ENCODE measurements at regions not wholly inside any gene's neighbourhood (a gene's known extent, or its start where the extent isn't known, plus 50 kb on each side); places are given as distances from the start of the nearest gene placed in this dataset.

GRCh38 chr4:53905276-53905940, 159.0 kb downstream of the CHIC2 start:
- no peak for DNase-seq (ENCODE audit: low read depth)

GRCh38 chr4:53902786-53903185, 161.6 kb downstream of the CHIC2 start:
- no peak overlapping the region for H3K4me3 ChIP-seq (ENCODE audit: low read depth, low read length)
- H3K27me3 ChIP-seq (ENCODE audit: control insufficient read depth, insufficient read depth, low read length) = peaks cover 7% of the 10 kb centered on the region
- DNase-seq (ENCODE audit: low read depth) = no peak
- TF ChIP-seq CTCF (IDR thresholded peaks at IDR 0.05; ENCODE audit: insufficient read depth, low read length, poor library complexity, severe bottlenecking) = no peak
- no peaks in the 10 kb centered on the region for H3K36me3 ChIP-seq (ENCODE audit: control insufficient read depth, insufficient read depth, low read length)

More at GRCh38 chr4:53905276-53905940, 159.0 kb downstream of the CHIC2 start:
- Histone ChIP-seq H3K27me3 (ENCODE audit: control insufficient read depth, insufficient read depth, low read length) (peaks cover 7% of the 10 kb centered on the region), H3K4me3 (ENCODE audit: low read depth, low read length) (no peak overlapping the region), H3K36me3 (ENCODE audit: control insufficient read depth, insufficient read depth, low read length) (no peaks in the 10 kb centered on the region)
- TF ChIP-seq CTCF (IDR thresholded peaks at IDR 0.05; ENCODE audit: insufficient read depth, low read length, poor library complexity, severe bottlenecking) = no peak

- Histone ChIP-seq H3K36me3 (ENCODE audit: control insufficient read depth, insufficient read depth, low read length) (no peaks in the 10 kb centered on the region), H3K27me3 (ENCODE audit: control insufficient read depth, insufficient read depth, low read length) (peaks cover 7% of the 10 kb centered on the region), H3K4me3 (ENCODE audit: low read depth, low read length) (no peak overlapping the region)
- DNase-seq (ENCODE audit: low read depth) = no peak
- no peak for TF ChIP-seq CTCF (IDR thresholded peaks at IDR 0.05; ENCODE audit: insufficient read depth, low read length, poor library complexity, severe bottlenecking)
Observed at GRCh38 chr4:53900271-53900649, 164.1 kb downstream of the CHIC2 start.

- Histone ChIP-seq H3K27me3 (ENCODE audit: control insufficient read depth, insufficient read depth, low read length) (peaks cover 7% of the 10 kb centered on the region), H3K36me3 (ENCODE audit: control insufficient read depth, insufficient read depth, low read length) (no peaks in the 10 kb centered on the region), H3K4me3 (ENCODE audit: low read depth, low read length) (no peak overlapping the region)
- no peak for DNase-seq (ENCODE audit: low read depth)
- TF ChIP-seq CTCF (IDR thresholded peaks at IDR 0.05; ENCODE audit: insufficient read depth, low read length, poor library complexity, severe bottlenecking) = no peak
Observed at GRCh38 chr4:53899586-53900270, 164.7 kb downstream of the CHIC2 start.

- H3K36me3 ChIP-seq (ENCODE audit: control insufficient read depth, insufficient read depth, low read length) = no peaks in the 10 kb centered on the region
- TF ChIP-seq CTCF (IDR thresholded peaks at IDR 0.05; ENCODE audit: insufficient read depth, low read length, poor library complexity, severe bottlenecking) = no peak
- H3K27me3 ChIP-seq (ENCODE audit: control insufficient read depth, insufficient read depth, low read length) = no peaks in the 10 kb centered on the region
- DNase-seq (ENCODE audit: low read depth) = no peak
- no peak overlapping the region for H3K4me3 ChIP-seq (ENCODE audit: low read depth, low read length)
Observed at GRCh38 chr4:53895137-53895536, 169.3 kb downstream of the CHIC2 start.
